Epithelial cell of proximal tubule (primary cell): ENCODE measurements at regions not wholly inside any gene's neighbourhood (a gene's known extent, or its start where the extent isn't known, plus 50 kb on each side); places are given as distances from the start of the nearest gene placed in this dataset.

Experiments used
- DNase-seq: peaks from one replicate; pipeline ENCODE4 v3.0.0-alpha.2; 2011; ENCODE audit warnings: low read depth
- H3K4me3 ChIP-seq: 2 replicates; pipeline ENCODE4 v1.5.1; 2011; ENCODE audit warnings: low read depth, mild to moderate bottlenecking, low read length
- CTCF ChIP-seq: conservative IDR thresholded peaks from 2 replicates; pipeline ENCODE4 v1.5.1; 2012; ENCODE audit warnings: low read depth, mild to moderate bottlenecking, low read length

GRCh38 chr5:172505845-172506244, 51.5 kb upstream of the SH3PXD2B start:
- no peak overlapping the region for H3K4me3 ChIP-seq
- DNase-seq, result no peak
- no peak for TF ChIP-seq CTCF

DNA sequence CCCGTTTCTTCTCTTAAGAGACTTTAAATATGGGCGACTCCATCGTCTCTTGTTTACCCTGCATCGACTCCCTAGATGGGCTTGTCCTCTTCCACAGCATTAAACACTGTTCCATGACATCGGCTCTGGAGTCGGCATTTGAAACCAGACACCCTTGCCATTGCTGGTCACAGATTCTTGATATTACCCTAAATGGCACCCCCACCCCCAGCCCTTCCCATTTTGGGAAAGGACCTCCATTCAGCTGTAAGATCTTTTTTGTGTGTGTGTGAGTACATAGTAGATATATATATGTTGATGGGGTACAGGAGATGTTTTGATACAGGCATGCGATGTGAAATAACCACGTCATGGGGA, 51.1 kb upstream of the SH3PXD2B start:
- no peak overlapping the region for H3K4me3 ChIP-seq
- no peak for DNase-seq
- TF ChIP-seq CTCF, result no peak

DNA sequence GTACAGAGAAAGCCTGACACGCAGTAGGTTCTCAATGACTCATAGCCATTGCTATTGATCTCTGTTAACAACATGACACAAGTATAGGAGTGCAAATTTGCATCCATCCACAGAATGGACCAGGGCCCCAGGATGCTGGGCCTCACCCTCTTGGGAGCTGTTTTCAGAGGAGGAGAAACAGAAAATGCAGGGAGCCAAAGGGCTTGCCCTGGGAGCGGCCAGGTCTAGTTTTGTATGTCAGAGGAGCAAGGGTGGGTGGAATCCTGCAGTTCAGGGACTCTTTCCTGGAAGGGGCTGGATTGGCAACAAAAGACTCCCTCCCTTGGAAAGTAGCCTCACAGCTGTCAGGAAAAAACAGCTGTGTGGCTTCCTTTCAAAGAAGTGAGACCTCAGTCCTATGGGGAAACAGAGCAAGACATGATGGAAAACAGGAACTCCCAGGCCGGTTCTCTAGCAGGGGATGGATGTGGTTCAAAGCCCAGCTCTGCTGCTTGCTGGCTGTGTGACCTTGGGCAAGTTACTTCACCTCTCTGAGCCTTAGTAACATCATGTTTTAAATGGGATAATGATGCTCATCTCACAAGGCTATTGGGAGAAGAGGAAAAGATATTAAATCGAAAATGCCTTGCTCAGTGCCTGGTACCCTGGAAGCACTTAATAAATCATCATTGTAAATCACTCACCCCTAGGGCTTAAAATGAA, 50.5 kb upstream of the SH3PXD2B start:
- no peak for DNase-seq
- TF ChIP-seq CTCF, result no peak
- H3K4me3 ChIP-seq, result no peak overlapping the region

DNA sequence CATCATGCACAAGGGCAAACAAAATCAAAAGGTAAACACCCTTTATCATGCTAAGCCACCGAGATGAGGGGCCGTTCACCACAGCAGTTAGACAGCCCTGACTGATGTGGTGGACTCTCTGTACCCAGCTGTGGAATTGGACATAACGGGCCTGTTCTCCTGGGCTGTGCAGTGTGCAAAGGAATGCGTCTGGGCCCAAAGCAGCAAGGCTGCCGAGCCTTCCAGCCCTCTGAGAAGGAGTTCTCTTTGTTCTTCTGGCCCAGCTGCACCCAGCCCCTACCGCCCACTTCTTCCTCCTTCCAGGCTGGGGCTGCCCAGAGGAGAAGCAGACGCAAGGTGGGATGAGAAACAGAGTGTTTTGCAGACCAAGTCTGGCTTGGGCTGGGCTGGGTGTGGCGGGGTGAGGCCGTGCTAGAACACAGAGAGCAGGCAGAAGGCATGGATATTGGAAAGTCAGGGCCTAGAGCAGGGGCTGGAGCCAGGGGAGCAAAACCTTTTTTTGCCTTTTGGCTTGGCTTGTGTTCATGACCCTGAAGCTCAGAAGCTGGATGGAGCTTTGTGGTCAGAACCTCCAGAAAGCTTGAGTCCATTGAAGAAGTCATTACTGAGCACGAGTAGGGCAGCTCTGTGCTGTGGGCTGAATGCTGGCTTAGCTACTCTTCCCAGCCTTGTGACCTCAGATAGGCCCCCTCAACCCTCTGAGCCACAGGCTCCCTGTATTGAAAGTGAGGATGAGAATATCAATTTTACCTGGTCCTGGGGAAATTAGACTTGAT, 49.8 kb upstream of the SH3PXD2B start:
- no peak overlapping the region for H3K4me3 ChIP-seq
- no peak for TF ChIP-seq CTCF
- DNase-seq, result no peak
